SK-N-DZ (cell line): ENCODE measurements at regions not wholly inside any gene's neighbourhood (a gene's known extent, or its start where the extent isn't known, plus 50 kb on each side); places are given as distances from the start of the nearest gene placed in this dataset.

Experiments
- DNase-seq: peaks from one replicate; pipeline ENCODE4 v3.0.0-alpha.2; 2015; ENCODE audit warnings: low spot score

DNA sequence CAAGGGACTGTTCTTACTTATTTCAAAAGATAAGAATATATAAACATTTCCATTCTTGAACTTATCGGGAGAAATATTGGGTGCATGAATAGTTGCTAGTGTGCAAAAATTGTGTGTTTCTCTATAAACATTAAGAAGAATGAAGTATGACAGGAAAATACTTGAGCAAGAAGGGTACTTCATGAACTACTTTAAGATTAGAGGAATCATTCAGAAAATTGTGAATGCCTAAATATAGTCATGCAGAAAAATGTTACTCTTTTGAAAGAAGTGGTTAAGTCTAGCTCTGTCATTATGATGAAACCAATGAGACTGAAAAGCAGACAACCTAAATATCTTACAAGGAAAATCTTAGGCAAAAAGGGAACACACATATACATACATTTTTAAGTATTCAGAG is 207.8 kb upstream of the PCDH18 start:
- no peak for DNase-seq

DNA sequence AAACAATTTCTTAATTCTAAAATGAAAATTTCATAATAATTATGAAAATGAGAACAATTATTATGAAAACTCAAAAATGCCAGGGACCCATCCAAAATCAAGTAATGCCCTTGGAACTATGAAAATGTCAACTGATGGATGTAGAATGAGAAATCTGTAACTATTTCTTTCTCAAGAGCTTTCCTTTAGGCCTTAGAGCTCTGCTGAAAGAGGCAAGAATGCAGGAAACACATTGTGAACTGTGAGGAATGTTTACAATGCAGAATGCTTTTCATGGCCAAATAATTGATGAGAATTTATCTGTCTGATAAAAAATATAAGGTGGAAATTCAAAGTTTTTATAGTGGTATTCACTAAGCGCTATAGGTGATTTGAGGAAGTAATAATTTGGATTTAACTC is 207.1 kb upstream of the PCDH18 start:
- DNase-seq = no peak

DNA sequence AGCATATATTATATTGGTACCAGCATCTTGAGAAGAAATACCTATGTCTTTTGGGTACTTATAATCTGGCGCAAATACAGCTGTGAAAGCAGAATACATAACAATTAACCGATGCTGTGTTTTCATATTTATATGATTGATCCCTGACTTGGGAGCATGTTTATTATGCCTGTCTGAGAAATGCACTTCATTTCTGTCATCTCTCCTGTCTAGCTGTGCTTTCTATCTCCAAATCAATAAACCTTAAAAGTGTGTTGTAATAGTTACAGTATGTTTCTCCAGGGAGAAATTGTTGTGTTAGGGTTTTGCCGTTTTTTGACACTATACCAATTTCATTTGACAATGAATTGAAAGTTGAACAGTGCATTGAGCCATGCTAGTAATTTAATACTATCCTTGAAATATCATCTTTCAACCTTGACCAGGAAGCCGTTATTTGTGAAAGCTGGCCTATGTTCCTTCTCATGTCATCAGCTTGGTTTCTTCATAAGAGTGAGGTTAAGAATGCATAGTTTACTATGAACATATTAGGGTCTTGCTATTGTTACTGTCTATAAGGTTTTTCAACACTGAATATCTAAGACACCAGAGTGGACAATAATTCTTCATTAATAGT is 206.2 kb upstream of the PCDH18 start:
- no peak for DNase-seq

DNA sequence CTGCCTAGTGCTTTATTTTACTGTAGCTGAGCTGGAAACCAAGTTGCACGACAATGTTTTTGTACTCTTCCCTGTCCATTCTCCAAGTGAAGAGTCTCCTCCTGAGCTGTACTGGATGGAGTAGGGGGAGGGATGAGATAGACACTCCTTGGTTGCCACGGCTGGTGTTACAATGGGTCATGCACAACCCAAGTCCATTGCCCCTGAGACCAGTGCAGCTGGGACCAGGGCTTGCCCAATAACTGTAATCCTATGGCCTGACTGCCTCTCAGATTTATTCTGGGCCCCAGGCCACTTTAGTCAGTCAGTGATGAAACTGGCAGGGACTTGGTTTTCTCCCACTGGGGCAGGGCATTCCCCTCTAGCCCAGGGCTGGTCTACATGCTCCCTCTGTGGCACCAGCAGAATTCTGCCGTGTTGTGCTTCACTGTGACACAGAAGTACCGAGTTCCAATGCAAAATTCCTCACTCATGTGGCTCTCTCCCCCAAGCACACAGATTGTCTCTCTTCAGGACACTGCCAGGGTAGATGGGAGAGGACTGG is 203.3 kb upstream of the PCDH18 start:
- no peak for DNase-seq

DNA sequence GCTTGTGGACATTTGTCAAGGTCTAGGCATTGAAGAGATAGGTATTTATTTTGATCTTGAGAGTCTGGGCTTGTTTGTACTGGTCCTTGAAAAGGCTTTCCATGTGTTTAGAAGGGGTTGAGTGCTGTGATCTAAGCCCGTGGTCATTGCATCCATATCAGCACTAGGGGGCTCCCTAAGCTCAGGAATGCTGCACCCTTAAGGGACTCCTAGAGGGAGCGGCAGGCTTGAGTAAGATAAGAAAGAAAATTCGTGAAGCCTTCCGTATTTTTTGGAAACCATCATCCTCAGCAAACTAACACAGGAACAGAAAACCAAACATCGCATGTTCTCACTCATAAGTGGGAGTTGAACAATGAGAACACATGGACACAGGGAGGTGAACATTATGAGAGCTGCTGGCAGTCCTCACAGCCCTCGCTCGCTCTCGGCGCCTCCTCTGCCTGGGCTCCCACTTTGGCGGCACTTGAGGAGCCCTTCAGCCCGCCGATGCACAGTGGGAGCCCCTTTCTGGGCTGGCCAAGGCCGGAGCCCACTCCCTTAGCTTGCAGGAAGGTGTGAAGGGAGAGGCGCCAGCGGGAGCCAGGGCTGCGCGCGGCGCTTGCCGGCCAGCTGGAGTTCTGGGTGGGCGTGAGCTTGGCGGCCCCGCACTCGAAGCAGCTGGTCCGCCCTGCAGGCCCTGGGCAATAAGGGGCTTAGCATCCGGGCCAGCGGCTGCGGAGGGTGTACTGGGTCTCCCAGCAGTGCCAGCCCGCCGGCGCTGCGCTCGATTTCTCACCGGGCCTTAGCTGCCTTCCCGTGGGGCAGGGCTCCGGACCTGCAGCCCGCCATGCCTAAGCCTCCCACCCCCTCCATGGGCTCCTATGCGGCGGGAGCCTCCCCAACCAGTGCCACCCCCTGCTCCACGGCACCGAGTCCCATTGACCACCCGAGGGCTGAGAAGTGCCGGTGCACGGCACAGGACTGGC is 201.2 kb upstream of the PCDH18 start:
- peak; percentile 26 for DNase-seq

DNA sequence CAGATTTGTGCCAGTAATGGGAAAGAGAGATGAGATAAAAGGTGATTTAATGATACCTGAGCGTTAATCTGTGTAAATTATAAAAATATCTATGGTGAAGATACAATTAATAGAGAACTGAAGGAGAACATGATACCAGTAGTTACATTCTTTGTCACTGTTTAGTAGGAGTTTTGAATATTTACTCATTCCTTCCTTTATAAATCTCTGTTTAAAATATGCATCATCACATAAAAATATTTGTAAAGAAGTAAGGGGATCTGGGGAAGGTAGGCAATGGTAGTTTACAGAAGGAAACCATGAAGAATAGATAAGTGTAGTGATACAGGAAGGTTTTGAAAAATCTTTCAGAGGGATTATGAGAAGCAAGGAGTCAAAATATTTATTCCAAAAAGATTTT is 190.6 kb upstream of the PCDH18 start:
- DNase-seq = no peak

DNA sequence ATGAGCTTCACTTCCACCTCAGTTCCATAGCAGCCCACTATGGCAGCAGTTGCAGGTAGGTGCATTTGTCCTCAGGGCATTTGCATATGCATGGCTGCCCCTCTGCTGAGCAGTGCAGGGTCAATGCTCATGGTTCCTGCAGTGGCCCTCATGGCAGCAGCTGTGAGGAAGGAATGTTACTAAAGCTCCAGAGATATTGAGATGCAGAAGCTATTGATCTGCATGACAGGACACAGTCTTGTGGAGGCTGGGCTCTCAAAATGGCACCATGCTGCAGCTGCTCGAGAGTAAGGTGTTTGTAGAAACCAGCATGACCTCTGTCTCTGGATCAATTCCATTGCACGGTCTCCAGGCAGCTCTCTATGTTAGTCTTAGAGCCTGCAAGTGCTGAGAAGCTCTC is 179.2 kb upstream of the PCDH18 start:
- no peak for DNase-seq

DNA sequence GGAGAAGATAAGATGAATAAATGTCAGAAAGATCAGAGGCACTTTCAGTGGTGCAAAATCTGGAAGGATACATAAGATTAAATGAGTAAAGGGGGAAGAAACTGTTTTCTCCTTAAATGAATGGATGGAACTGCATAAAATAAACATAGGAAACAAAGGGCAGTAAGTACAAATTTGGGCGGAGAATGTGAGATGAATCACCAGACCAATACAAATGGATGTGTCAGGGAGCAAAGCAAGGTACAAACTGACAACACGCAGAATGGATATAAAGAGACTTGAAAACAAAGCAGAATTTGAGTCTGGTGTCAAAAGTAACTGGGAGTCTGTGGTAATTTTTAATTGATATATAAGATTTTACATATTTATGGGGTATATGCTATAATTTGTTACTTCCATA is 175.3 kb upstream of the PCDH18 start:
- DNase-seq = no peak

DNA sequence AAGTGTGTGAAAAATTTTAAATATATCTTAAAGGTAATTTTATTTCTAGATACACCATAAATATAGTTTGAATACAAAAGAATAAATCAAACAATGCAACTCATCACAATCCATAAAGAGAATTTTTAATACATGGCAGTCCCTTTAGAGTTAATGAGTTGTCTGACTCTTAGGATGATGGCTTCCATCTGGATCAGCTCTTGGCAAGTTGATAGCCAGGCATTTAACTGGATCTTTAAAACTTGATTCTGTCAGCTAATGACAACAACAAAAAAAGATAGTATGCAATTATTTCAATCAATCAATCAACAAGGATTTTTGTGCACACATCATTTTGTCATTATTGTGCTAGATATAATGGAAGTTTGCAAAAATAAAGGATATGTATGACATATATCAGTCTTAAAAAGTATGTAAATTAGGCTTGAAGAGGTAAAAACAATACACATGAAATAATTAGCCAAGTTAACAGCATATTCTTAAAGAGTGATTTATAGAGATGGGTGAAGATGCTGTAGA is 174.9 kb upstream of the PCDH18 start:
- DNase-seq = no peak

DNA sequence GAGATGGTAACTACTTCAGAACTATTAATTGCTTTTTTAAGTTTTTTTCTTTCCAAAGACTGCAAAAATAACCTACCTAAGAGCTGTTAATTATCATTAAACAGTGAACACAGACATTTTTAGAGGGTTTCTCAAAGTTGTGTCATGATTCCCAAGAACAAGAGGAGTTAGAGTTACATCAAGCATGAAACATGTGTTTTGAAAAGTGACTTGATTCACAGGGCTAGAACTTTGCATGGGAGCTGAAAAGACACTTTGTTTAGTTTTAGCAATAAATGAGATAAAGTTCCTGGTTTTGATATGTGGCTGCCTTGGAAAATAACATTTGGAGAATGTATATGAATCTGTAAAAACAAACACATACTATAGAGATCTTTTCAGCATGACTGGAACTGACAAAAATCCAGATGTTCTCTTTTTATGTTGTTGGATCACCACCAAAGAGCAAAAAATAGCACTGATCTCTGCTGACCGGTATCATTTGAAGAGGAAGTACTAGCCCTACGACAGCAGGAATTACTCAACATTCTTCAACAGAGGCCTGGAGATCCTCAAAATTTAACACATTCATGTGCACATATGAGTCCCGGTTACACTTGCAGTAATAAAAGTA is 173.0 kb upstream of the PCDH18 start:
- no peak for DNase-seq

DNA sequence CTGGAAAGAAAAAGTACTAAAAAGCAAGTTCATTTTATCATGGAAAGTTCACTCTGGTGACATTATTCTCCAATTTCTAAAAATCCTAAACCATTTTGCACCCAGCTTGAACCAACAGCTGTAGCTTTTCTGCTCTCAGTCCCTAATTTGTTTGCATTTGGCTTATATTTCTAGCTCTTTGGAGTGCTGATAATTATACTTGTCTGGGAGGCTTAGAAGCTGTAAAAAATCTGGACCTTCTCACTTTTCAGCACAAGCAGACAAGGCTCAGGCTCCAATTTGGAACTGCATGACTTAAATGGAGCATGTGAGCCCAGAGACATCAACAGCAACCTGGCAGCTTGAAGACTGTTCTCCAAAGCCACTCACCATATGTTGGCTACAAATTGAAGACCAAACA is 170.9 kb upstream of the PCDH18 start:
- DNase-seq = no peak

DNA sequence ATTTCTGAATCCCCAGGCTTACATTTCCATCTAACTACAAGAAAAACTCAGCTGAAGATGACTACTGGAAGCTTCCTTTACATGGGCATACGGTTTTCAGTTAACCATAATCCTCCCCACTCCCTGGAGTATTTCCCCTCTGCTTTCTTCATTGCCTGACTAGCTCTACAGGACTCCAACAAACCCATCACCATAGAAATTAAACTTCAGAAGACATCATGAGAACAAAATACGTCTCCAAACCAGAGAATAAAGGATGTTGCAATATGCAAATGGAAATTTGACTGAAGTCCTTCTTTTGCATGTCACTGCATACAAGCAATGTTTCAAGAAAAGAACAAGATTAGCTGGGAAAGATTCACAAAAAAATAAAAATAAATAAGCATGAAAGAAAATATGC is 170.2 kb upstream of the PCDH18 start:
- DNase-seq = no peak

DNA sequence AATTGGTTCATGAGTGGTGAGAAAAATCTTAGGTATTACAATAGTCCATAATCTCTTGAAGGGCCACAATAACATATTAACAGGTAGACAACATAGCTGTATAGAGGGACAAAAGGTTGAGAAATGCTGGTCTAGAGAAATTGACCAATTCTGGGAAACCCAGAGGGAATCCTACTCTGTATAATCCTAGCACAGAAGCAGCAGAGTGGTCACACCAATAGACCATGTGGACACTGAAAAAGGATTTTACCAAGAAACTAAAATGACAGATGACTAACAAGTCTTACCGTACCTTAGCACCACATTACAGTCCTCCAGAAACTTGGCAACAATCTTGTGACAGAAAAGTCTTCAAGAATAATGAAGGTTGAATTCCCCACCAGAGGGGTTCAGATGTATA is 169.1 kb upstream of the PCDH18 start:
- no peak for DNase-seq

DNA sequence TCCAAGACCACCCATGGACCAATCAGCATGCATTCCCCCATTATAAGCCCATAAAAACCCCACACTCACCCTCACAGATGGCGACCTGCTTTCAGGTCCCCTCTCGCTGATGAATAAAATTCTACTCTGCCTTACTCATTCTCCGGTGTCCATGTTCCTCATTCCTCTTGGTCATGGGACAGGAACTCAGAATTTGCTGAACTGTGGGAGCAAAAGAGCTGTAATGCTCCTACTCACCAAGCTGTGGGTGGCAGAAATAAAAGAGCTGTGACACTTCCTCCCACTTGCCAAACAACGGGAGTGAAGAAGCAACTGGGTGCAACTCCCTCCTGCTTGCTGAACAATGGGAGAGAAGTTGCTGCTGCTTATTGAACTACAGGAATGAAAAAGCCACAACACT is 168.5 kb upstream of the PCDH18 start:
- no peak for DNase-seq

DNA sequence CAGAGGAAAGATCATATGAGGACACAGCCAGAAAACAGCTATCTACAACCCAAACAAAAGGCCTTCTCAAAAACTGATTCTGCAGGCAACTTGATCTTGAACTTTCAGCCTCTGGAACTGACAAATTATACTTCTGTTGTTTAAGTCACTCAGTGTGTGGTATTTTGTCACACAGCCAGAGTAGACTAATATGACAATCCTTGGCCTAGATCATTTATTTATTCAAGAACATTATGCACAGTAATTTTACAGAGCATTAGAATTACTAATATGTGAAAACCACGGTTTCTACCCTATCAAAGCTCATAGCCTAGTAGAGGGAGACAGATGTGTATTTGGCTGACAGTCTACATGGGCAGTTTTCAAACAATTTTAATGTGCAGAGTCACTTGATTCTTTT is 167.8 kb upstream of the PCDH18 start:
- no peak for DNase-seq

DNA sequence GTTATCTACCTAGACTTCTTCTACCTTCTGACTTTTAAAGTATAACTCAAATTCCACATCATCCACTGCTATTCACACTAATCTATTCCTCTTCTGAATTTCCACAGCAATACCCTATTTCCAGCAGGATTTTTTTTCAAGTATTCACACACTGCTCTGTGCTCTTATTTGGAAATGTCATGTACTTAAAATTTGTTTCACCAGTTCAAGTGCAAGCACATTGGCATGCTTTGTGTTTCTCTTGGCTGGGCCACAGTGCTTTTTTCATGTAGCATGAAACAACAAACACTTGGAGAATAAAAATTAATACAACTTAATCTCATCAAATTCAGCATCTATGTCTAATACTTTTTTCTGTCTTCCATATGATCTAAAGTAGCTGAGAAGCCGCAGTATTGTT is 161.8 kb upstream of the PCDH18 start:
- DNase-seq = no peak

DNA sequence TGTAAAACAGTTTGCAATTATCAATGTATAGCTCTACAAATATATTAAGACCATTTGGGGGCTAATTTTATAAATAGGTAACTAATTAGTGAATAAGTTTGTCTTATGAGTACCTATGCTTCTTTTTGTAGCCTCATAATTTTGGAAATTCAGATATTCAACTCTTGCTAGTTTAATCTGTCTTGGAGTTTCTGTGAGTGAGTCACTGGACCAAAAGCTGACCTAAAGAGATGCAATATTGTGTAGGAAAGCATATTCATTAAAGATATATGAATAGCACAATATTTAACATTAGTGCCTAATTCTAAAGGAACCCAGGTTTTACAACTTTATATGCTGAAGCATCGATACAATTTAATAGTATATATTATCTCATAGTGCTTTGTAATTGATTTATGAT is 161.3 kb upstream of the PCDH18 start:
- no peak for DNase-seq

DNA sequence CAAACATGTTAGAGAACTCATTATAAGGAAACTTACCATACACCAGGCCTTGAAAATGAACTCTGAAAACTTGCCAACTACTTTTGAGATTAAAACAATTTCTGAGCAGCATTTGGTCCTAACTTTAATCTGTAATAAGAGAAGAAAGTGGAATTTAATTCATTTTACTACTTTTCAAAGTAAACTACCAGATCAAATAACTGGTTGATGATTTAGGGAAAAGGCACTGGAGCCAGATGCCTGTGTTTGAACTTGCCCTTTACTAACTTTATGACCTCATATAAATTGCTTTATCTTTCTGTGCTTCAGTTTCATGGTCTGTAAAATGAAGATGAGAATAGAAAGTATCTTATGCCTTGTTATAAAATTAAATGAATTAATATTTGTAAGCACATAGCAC is 159.9 kb upstream of the PCDH18 start:
- DNase-seq = no peak

DNA sequence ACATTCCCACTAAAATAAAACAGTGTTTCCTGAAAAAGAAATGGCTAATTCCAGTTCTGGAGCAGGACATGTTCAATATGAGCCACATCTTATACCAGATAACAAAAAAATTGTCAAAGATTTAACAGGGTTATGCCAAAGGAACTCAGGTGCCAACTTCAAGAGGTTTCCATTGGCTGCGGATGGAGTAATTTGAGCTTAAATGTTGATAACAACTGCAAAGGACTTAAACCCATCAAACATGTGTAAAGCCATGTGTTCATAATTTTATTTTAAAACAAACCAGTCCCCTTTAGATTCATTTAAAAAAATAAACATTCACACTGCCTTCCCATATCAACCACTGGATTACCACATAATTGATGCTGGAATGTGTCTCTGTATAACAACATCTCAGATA is 156.4 kb upstream of the PCDH18 start:
- no peak for DNase-seq

DNA sequence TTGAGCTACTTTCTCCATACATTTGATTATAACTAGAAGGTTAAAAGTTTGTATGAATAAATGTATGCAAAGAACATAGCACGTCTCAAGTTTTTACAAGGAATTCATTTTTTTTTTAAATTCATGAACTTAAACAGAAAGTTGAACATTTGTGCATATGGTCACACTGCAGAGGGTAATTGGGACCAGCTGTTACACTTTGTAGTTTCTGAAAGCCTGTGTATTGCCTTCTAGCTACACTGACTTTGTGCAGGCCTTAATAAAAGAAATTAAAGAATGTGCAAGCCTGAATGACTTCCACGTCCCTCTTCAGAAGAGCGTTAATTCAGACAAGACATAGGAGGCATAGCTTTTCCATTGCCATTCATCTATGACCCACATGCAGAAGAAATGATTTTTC is 153.1 kb upstream of the PCDH18 start:
- no peak for DNase-seq

DNA sequence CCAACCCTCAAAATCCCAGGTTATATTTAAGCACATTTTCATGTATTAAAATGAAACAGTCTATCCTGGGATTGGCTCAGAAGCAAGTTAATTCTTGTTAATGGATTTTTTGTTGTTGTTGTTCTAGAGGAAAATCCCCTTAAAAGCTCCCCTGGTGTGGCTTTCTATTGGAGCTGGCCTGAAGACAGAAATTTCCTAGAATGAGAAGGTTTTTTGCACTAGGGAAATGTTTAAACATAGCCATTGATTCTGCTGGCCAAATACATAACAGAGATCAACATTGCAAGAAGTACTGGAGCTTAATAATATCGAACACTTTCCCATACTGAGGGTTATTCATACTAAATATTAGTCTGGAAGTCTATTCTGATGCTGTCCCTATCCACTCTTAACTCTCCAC is 148.8 kb upstream of the PCDH18 start:
- DNase-seq = no peak

DNA sequence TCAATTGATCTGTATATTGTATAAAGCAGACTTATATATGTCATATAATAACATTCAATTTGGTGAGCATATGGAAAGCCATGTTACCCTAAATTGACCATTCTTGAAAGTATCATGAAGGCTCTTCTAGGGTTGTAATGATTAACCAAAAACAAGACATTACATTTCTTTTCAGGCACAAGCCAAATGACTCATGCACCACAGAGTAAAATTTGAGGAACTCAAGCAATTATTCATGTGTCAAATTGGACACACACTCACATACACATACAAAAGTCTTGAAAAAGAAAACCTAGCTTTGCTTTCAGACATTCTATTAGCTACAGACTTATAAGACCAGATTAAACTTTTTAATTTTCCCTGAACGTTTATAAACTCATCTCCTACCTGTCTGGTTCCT is 146.5 kb upstream of the PCDH18 start:
- DNase-seq = no peak
